ENCODE measurements at regions not wholly inside any gene's neighbourhood (a gene's known extent, or its start where the extent isn't known, plus 50 kb on each side); places are given as distances from the start of the nearest gene placed in this dataset.

- no peak for DNase-seq
Measured at GRCh38 chr5:3312299-3312698, 283.3 kb upstream of the IRX1 start.

- DNase-seq: no peak
Measured at GRCh38 chr5:3311433-3311832, 284.2 kb upstream of the IRX1 start.

GRCh38 chr5:3310541-3311261 is 284.9 kb upstream of the IRX1 start:
- DNase-seq: no peak

GRCh38 chr5:3309538-3309937 is 286.1 kb upstream of the IRX1 start:
- no peak for DNase-seq

- DNase-seq: no peak
Measured at GRCh38 chr5:3307982-3308621, 287.5 kb upstream of the IRX1 start.

GRCh38 chr5:3305432-3305831 is 290.2 kb upstream of the IRX1 start:
- no peak for DNase-seq

GRCh38 chr5:3304346-3304745 is 291.3 kb upstream of the IRX1 start:
- DNase-seq: no peak

GRCh38 chr5:3303777-3304176 is 291.9 kb upstream of the IRX1 start:
- DNase-seq: no peak

- no peak for DNase-seq
Measured at GRCh38 chr5:3302228-3302627, 293.4 kb upstream of the IRX1 start.

- DNase-seq: no peak
Measured at GRCh38 chr5:3301306-3301705, 294.3 kb upstream of the IRX1 start.

- no peak for DNase-seq
Measured at GRCh38 chr5:3300726-3301125, 294.9 kb upstream of the IRX1 start.

- no peak for DNase-seq
Measured at GRCh38 chr5:3299441-3299840, 296.2 kb upstream of the IRX1 start.

GRCh38 chr5:3297853-3298252 is 297.8 kb upstream of the IRX1 start:
- no peak for DNase-seq

GRCh38 chr5:3288325-3288724 is 307.3 kb upstream of the IRX1 start:
- no peak for DNase-seq

GRCh38 chr5:3287516-3287915 is 308.1 kb upstream of the IRX1 start:
- no peak for DNase-seq

GRCh38 chr5:3285621-3286020 is 310.0 kb upstream of the IRX1 start:
- DNase-seq: no peak

GRCh38 chr5:3284506-3284905 is 311.1 kb upstream of the IRX1 start:
- no peak for DNase-seq

- no peak for DNase-seq
Measured at GRCh38 chr5:3282841-3283240, 312.8 kb upstream of the IRX1 start.

- no peak for DNase-seq
Measured at GRCh38 chr5:3281366-3281765, 314.3 kb upstream of the IRX1 start.

GRCh38 chr5:3278643-3279042 is 317.0 kb upstream of the IRX1 start:
- no peak for DNase-seq

GRCh38 chr5:3277590-3278196 is 317.9 kb upstream of the IRX1 start:
- DNase-seq: no peak

- no peak for DNase-seq
Measured at GRCh38 chr5:3276896-3277295, 318.7 kb upstream of the IRX1 start.

- no peak for DNase-seq
Measured at GRCh38 chr5:3269395-3270169, 326.1 kb upstream of the IRX1 start.

Measured in activated CD8-positive, alpha-beta memory T cell treated with anti-CD3 and anti-CD28 coated beads, Interleukin-2, amount 50 U/mL, for 48 hours (primary cell).